ENCODE measurements at regions not wholly inside any gene's neighbourhood (a gene's known extent, or its start where the extent isn't known, plus 50 kb on each side); places are given as distances from the start of the nearest gene placed in this dataset.

DNA sequence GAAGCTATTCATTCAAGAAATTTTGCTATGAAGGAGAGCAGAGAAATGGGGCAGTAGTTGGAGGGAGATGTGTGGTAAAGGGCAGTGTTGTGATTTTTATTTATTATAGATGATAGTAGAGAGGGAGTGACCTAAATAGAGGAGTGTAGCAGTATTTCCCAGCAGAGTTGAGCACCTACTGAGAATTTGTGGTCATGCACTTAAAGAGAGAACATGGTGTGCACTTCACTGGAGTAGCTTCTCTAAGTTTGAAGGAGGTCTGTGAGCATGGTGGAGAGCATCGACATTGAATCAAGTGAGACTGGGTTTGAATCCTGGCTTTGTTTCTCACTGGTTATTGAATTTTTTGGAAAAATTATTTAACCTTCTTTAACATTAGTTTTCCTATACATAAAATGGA is 129.2 kb downstream of the AQP4 start:
- Histone ChIP-seq H3K27me3 (no peaks in the 10 kb centered on the region), H3K4me3 (no peak overlapping the region), H4K20me1 (ENCODE audit: insufficient read depth, poor library complexity, severe bottlenecking) (no peaks in the 10 kb centered on the region), H2AFZ (no peak overlapping the region), H3K79me2 (no peaks in the 10 kb centered on the region), H3K9me3 (ENCODE audit: low read depth) (no peaks in the 10 kb centered on the region), H3K36me3 (replicated peaks; ENCODE audit: insufficient read depth, low read depth) (no peaks in the 10 kb centered on the region), H3K9me2 (replicated peaks; ENCODE audit: insufficient read depth) (no peaks in the 10 kb centered on the region), H3K27ac (no peak overlapping the region), H3K4me1 (ENCODE audit: insufficient read depth) (no peaks in the 10 kb centered on the region), H3K4me2 (no peak overlapping the region)
- TF ChIP-seq, protein P1, sequence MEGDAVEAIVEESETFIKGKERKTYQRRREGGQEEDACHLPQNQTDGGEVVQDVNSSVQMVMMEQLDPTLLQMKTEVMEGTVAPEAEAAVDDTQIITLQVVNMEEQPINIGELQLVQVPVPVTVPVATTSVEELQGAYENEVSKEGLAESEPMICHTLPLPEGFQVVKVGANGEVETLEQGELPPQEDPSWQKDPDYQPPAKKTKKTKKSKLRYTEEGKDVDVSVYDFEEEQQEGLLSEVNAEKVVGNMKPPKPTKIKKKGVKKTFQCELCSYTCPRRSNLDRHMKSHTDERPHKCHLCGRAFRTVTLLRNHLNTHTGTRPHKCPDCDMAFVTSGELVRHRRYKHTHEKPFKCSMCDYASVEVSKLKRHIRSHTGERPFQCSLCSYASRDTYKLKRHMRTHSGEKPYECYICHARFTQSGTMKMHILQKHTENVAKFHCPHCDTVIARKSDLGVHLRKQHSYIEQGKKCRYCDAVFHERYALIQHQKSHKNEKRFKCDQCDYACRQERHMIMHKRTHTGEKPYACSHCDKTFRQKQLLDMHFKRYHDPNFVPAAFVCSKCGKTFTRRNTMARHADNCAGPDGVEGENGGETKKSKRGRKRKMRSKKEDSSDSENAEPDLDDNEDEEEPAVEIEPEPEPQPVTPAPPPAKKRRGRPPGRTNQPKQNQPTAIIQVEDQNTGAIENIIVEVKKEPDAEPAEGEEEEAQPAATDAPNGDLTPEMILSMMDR (IDR thresholded peaks at IDR 0.05; ENCODE audit: poor library complexity) = no peak
- TF ChIP-seq EZH2phosphoT487 (IDR thresholded peaks at IDR 0.05; ENCODE audit: low read depth, severe bottlenecking, unreplicated experiment) (no peak), EZH2 (IDR thresholded peaks at IDR 0.05; ENCODE audit: borderline replicate concordance) (no peak)
- no peak for DNase-seq (ENCODE audit: low spot score)
- WGBS (ENCODE audit: low lambda C conversion rate, missing lambda C conversion rate) = 100% methylated on average over 1 of the region's 1 CpG

DNA sequence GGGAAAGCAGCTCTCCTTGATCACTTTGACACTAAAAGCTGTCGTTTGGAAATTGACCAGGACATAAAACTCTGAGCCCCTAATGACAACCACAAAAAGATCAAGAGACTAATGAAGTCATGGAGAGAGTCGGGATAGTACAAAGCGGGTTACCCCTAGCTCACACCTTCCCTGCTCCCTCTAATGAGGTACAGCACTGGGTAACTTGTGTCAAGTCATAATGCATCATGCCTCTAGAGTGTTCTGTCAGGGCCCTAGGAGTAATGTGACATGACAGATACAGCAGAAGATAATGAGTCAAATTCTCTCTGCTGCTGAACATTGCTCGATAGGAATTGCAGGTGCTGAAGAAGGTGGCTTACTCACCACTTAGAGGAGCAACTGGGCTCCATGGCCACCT is 130.7 kb downstream of the AQP4 start:
- Histone ChIP-seq H3K4me1 (ENCODE audit: insufficient read depth) (no peaks in the 10 kb centered on the region), H3K79me2 (no peaks in the 10 kb centered on the region), H3K9me3 (ENCODE audit: low read depth) (no peaks in the 10 kb centered on the region), H3K27ac (no peak overlapping the region), H2AFZ (no peak overlapping the region), H3K4me3 (no peak overlapping the region), H3K4me2 (no peak overlapping the region), H3K9me2 (replicated peaks; ENCODE audit: insufficient read depth) (no peaks in the 10 kb centered on the region), H3K36me3 (replicated peaks; ENCODE audit: insufficient read depth, low read depth) (no peaks in the 10 kb centered on the region), H3K27me3 (no peaks in the 10 kb centered on the region), H4K20me1 (ENCODE audit: insufficient read depth, poor library complexity, severe bottlenecking) (no peaks in the 10 kb centered on the region)
- 67% methylated on average over 4 of the region's 4 CpGs for WGBS (ENCODE audit: low lambda C conversion rate, missing lambda C conversion rate)
- no peak for DNase-seq (ENCODE audit: low spot score)
- TF ChIP-seq, protein P1 (IDR thresholded peaks at IDR 0.05; ENCODE audit: poor library complexity) = no peak
- TF ChIP-seq EZH2phosphoT487 (IDR thresholded peaks at IDR 0.05; ENCODE audit: low read depth, severe bottlenecking, unreplicated experiment) = no peak
- TF ChIP-seq EZH2 (IDR thresholded peaks at IDR 0.05; ENCODE audit: borderline replicate concordance) = no peak

DNA sequence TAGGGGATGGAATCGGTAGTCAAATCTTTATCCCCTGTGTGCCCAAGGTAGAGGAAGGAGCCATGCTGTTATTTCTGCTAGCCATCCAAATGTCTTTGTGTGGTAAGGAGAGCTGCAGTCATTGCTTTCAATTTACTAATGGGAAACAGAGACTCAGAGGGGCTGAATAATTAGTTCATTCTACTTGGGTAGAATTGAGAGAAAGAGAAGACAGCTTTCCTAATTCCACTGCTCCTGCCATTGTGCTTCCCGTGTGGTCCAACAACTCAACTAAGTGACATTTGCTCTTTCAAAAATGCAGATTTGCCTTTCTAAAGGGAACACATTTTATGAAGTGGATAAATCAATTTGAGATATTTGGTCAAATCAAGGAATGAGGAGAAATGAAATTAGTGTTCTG is 136.1 kb downstream of the AQP4 start:
- H2AFZ ChIP-seq = no peak overlapping the region
- peaks cover 3% of the 10 kb centered on the region for H3K27me3 ChIP-seq
- no peaks in the 10 kb centered on the region for H3K9me2 ChIP-seq (replicated peaks; ENCODE audit: insufficient read depth)
- TF ChIP-seq EZH2phosphoT487 (IDR thresholded peaks at IDR 0.05; ENCODE audit: low read depth, severe bottlenecking, unreplicated experiment) = no peak
- H3K27ac ChIP-seq = no peak overlapping the region
- no peaks in the 10 kb centered on the region for H3K79me2 ChIP-seq
- H3K36me3 ChIP-seq (replicated peaks; ENCODE audit: insufficient read depth, low read depth) = no peaks in the 10 kb centered on the region
- no peak overlapping the region for H3K4me3 ChIP-seq
- H4K20me1 ChIP-seq (ENCODE audit: insufficient read depth, poor library complexity, severe bottlenecking) = no peaks in the 10 kb centered on the region
- H3K4me1 ChIP-seq (ENCODE audit: insufficient read depth) = no peaks in the 10 kb centered on the region
- no peaks in the 10 kb centered on the region for H3K9me3 ChIP-seq (ENCODE audit: low read depth)
- WGBS (ENCODE audit: low lambda C conversion rate, missing lambda C conversion rate) = 65% methylated on average over 2 of the region's 2 CpGs
- no peak for DNase-seq (ENCODE audit: low spot score)
- H3K4me2 ChIP-seq = no peak overlapping the region

DNA sequence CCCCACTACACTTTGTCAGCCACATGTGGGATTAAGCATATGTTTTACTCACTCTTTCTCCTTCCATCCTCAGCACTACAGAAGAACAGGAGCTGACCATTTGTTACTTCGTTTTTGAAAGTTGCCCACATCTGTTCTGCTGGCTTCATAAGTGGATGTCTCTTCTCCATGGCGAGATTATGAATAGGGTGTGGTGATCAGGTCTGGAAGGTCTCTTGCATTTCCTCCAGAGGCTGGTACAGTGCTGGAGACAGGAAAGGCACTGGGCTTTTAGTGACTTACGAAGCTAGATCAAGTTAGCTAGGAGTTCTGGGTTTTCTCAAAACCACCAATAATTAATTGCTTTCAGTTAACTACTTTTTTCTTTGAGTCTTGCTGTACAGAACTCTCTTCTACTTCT is 136.5 kb downstream of the AQP4 start:
- 60% methylated on average over 3 of the region's 3 CpGs for WGBS (ENCODE audit: low lambda C conversion rate, missing lambda C conversion rate)
- Histone ChIP-seq H4K20me1 (ENCODE audit: insufficient read depth, poor library complexity, severe bottlenecking) (no peaks in the 10 kb centered on the region), H3K9me3 (ENCODE audit: low read depth) (no peaks in the 10 kb centered on the region), H3K79me2 (no peaks in the 10 kb centered on the region), H3K27me3 (peaks cover 3% of the 10 kb centered on the region), H3K27ac (no peak overlapping the region), H3K36me3 (replicated peaks; ENCODE audit: insufficient read depth, low read depth) (no peaks in the 10 kb centered on the region), H3K4me3 (no peak overlapping the region), H3K9me2 (replicated peaks; ENCODE audit: insufficient read depth) (no peaks in the 10 kb centered on the region), H2AFZ (no peak overlapping the region), H3K4me2 (no peak overlapping the region), H3K4me1 (ENCODE audit: insufficient read depth) (no peaks in the 10 kb centered on the region)
- no peak for DNase-seq (ENCODE audit: low spot score)
- TF ChIP-seq EZH2 (IDR thresholded peaks at IDR 0.05; ENCODE audit: borderline replicate concordance) (no peak), EZH2phosphoT487 (IDR thresholded peaks at IDR 0.05; ENCODE audit: low read depth, severe bottlenecking, unreplicated experiment) (no peak)
- TF ChIP-seq, protein P1 (IDR thresholded peaks at IDR 0.05; ENCODE audit: poor library complexity) = no peak
